NCI-H774 (cell line): ENCODE measurements at regions not wholly inside any gene's neighbourhood (a gene's known extent, or its start where the extent isn't known, plus 50 kb on each side); places are given as distances from the start of the nearest gene placed in this dataset.

ENCODE experiments used
- DNase-seq: peaks from one replicate; lab custom pipeline; 2025; lab: John Stamatoyannopoulos, UW

DNA sequence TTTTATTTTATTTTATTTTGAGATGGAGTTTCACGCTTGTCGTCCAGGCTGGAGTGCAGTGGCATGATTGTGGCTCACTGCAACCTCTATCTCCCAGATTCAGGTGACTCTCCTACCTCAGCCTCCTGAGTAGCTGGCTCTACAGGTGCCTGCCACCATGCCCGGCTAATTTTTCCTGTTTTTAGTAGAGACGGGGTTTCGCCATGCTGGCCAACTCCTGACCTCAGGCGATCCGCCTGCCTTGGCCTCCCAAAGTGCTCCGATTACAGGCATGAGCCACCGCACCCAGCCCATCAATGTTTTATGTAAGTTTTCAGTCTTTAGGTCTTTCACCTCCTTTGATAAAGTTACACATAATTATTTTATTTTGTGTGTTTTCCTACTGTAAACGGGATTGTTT is 154.6 kb downstream of the COPRS start:
- DNase-seq, result no peak

GRCh38 chr17:31702041-31702440 is 157.0 kb downstream of the COPRS start:
- DNase-seq, result no peak

- DNase-seq, result no peak
Observed at GRCh38 chr17:31700973-31701372, 158.1 kb downstream of the COPRS start.

DNA sequence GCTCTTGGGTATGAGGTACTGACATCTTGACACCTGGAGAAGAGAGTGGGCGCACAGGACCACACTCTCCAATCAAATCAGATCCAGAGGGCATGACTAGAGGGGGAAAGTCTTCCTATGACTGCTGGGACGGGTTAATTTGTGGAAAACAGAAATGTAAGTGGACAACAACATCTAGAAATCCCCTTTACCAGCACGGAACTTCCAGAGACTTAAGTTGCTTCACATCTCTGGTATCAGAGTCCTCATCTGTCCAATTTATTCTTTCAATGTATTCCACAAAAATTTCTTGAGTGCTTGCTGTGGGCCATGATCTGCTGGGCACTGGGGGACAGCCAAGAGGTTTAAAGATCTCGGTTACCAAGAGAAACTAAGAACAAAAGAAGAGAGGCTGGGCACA is 159.2 kb downstream of the COPRS start:
- no peak for DNase-seq

GRCh38 chr17:31699281-31699680 is 159.8 kb downstream of the COPRS start:
- no peak for DNase-seq

- DNase-seq, result no peak
Observed at GRCh38 chr17:31698751-31699150, 160.3 kb downstream of the COPRS start.

GRCh38 chr17:31697838-31698237 is 161.2 kb downstream of the COPRS start:
- DNase-seq, result no peak

GRCh38 chr17:31696703-31697325 is 162.2 kb downstream of the COPRS start:
- DNase-seq, result no peak

- DNase-seq, result no peak
Observed at GRCh38 chr17:31696184-31696602, 162.9 kb downstream of the COPRS start.

DNA sequence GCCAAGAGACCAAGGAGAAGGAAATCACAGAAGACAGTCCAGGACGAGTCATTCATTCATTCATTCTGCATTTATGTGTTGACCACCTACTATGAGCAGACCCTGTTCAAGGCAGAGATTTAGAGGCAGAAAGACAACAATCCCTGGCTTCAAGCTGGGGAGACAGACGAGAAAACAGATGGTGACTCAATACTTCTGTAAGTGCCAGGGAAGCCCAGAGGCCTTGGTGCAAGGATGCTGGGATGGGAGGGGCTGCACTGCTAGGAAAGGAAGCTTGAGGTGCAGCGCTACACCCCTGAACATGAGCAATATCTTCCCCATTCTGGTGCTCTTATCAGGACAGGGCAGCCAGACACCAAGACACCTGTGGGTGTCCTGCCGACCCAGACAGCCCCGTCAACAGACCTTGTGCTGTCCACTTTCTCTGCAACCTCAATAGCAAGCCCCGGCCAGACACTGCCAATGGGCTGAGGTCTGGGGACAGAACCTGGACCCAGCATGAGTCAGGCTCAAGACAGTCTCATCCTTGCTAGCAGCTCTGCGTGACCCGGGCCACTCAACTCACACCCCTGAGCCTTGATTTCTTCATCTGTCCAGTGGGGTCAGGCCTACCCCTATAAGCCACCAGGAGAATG is 163.5 kb downstream of the COPRS start:
- no peak for DNase-seq

GRCh38 chr17:31693433-31694220 is 165.4 kb downstream of the COPRS start:
- no peak for DNase-seq

GRCh38 chr17:31692632-31693031 is 166.4 kb downstream of the COPRS start:
- no peak for DNase-seq

DNA sequence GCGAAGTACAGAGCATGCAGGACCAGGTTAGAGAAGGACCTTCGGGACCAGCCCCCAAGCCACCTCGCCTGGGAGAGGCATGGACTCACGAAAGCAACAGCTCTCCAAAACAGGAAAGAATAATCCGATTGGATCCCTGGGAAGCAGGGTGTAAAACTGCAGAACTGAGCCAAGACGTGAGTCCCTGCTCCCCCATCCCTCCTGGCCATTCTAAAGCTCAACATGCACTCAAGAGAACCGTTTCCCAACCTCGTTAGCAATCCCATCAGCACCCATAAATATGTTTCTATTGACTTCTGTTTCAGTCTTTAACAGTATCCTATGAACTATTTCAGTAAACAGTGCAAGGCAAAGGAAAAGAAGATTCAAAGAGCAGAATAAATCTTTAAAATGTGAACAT is 167.0 kb downstream of the COPRS start:
- DNase-seq, result no peak

DNA sequence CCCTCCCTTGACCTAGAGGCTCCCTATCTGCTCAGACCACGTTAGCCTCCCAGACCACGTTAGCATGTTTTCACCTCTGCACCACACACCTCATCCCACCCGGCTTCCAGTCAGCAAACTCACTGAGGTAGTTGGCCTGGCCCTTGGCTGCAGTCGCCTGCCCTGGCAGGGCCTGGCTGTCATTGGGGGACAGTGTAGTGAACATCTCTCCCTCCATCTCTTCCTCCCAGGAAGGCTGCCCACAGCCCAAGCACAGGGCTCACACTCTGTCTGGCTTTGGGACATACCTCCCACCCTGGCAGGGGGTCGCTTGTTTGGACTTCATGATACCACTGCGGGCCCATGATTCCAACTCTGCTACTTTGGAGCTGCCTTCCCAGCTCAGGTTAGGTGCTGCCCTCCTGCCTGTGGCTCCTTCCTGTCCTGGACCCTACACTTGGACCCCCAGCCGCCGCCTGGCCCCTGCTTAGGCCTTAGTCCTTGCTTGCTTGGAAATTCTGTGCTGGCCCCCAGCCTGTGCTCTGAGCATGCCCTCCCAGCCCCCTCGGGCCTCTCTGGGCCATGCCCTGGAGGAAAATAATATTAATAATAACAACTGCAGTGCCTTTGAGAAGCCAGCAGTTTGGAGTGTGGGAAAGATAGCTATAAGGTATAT is 167.7 kb downstream of the COPRS start:
- no peak for DNase-seq

- DNase-seq, result no peak
Observed at GRCh38 chr17:31690151-31690551, 168.9 kb downstream of the COPRS start.

GRCh38 chr17:31688701-31689100 is 170.3 kb downstream of the COPRS start:
- no peak for DNase-seq

- DNase-seq, result no peak
Observed at GRCh38 chr17:31687505-31688126, 171.4 kb downstream of the COPRS start.

DNA sequence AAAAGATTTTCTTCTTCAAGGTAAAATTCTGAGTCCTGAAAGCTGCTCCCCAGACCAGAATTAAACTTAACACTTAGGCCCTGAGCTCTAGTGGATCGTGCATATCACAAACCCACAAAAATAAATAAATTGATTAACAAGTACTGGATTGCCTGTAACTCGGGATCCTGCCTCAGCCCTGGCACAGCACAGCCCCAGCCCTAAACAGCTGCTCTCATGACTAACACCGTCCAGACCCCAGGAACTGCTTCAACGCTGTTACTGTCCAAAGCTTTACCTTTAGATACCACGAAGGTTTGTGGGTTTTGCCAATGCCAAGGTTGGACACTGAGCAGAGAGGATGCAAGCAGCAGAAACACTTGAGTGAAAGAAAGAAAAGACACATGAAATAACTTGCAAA is 172.5 kb downstream of the COPRS start:
- no peak for DNase-seq

GRCh38 chr17:31684901-31685300 is 174.1 kb downstream of the COPRS start:
- DNase-seq, result no peak

DNA sequence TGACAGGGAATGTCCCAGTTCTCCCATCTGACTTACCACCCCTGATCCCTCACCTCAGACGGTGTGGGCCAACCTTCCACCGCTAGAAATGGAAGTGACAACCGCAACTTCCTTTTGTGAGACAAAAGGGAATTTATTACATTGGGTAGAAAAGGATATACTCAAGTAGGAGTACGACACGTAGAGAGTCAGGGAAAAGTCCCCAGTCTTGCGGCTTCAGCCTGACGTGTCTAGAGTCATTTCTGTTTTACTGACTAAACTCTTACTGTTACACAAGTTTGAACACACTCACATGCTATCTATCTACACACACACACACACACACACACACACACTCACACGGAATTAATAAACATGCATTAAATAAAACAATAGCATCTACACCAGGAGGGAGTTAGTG is 178.9 kb downstream of the COPRS start:
- DNase-seq, result no peak

DNA sequence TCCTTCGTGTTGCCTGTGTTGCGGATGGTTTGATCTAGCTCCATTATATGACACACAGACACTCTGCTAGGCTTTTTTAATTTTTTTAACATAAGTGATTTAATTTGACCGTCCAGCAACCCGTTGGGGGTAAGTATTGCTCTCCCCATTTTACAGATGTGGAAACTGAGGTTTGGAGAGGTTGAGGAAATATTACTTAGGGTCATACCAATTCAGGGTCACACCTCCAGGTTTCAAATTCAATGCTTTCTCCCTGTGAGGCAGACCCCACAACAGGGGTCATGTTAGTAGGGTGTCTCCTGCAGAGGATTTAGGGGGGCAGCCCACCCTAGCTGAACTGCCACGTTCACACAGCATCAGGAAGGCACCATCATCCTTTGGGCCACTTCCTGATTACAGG is 179.4 kb downstream of the COPRS start:
- DNase-seq, result no peak

GRCh38 chr17:31678431-31678830 is 180.6 kb downstream of the COPRS start:
- DNase-seq, result no peak
